ENCODE measurements at regions not wholly inside any gene's neighbourhood (a gene's known extent, or its start where the extent isn't known, plus 50 kb on each side); places are given as distances from the start of the nearest gene placed in this dataset.

DNA sequence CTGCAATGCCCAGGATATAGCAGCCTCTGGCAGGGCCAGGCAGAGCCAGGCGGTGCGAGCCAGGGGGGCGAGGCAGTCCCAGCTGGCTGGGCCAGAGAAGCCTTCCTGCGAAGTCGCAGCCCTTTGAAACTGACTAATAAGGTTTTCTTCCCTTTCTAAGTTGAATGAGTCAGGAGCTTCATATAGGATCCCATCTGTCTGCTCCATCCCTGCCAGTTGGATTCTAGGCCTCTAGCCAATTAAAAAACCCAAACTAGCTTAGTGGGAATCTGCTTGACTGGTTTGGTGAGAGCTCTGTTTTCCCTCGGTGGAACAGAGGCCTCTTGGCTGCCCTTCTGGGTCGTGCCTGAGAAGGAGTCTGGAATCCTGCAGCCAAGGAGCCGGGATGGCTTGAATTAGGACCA lies 70.1 kb upstream of the RAPGEF1 start:
- intact Hi-C loops (cut with micrococcal nuclease), result no loop called here

DNA sequence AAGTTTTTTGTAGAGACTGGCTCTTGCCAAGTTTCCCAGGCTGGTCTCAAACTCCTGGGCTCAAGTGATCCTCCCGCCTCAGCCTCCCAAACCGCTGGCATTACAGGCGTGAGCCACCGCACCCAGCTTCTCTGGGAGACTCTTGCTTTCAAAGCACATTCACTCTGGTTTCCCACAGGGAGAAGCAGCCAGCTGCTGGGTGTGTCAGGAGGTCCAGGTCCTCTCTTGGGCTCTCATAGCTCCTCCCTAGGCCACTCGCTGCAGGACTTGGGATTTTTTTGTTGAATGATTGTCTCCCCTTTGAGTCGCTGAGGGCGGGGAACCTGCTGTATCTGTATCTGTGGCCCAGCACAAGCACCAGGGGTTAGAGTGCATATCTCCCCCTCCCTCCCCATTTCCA lies 68.4 kb upstream of the RAPGEF1 start:
- intact Hi-C loops (cut with micrococcal nuclease), result no loop called here

DNA sequence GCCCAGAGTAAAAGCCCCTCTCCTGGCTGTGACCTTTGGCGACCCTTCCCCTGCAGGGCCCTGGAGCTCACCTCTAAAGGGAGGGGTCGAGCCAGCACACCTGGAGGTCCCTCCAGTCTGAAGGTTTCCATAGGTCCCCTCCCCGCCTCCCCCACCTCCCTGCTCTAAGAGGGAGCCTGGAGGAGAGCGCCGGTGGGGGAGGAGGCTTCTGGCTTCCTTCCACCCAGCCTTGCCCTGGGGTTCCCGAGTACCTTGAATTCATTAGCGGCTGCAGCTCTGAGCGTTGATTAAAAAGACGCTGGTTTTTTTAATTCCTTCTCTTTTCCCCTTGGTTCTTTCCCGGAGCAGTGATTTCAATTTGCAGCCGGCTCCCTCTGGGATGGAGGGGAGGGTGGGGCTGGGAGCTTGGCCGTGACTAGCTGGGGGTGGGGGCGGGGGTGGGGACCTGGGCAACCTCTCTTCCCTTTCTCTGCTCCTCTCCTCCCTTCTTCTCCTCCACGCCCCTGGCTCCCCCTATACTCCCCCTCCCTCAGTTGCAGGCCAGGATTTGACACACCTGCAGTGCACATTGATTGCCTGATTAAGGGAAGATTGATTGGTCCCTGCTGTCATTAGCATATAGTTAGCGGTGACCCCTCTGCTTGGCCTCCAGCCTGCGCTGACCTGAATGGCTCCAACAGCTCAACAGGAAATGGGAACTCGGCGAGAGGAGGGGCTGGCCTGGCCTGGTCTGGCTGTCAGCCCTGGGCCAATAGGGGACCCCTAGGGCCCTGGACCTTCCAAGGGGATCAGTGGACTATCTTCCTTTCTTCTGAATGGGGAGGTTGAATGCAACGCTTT lies 67.5 kb upstream of the RAPGEF1 start:
- intact Hi-C loops (cut with micrococcal nuclease), result no loop called here

DNA sequence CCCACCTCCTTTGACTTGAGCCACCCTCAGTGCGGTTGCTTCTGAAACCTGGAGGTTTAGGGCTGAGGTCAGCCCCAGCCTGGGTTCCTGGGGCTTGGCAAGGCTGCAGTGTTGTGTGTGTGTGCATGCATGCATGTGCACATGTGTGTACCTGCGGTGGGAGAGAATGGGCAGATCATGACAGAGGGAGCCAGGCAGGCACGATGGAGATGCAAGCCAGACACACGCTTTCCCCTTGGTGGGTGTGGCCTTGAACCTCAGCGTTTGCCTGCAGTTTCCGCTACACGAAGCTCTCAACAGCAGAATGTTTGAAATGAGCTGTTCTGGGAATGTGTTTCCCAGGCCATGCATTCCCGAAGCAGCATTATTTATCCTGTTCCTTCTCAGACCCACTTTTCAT lies 65.9 kb upstream of the RAPGEF1 start:
- intact Hi-C loops (cut with micrococcal nuclease), result no loop called here

DNA sequence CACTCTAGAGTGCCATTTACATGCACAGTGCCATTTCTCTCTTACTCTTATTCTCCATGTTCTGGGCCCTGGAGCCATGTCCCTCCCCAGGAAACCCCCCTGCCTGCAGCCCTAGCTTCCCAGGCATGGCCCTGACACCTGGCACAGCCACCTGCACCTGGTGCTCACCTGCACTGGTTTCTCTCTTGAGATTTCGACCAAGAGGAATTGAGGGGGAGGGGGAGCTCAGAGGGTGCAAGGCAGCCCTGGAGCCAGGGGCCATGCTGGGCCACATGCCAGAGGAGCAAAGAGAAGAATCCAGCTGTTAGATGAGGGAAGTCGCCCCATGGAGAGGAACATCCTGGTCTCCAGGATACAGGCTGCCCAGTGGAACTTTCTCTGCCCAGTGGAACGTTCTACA lies 65.0 kb upstream of the RAPGEF1 start:
- intact Hi-C loops (cut with micrococcal nuclease), result no loop called here

DNA sequence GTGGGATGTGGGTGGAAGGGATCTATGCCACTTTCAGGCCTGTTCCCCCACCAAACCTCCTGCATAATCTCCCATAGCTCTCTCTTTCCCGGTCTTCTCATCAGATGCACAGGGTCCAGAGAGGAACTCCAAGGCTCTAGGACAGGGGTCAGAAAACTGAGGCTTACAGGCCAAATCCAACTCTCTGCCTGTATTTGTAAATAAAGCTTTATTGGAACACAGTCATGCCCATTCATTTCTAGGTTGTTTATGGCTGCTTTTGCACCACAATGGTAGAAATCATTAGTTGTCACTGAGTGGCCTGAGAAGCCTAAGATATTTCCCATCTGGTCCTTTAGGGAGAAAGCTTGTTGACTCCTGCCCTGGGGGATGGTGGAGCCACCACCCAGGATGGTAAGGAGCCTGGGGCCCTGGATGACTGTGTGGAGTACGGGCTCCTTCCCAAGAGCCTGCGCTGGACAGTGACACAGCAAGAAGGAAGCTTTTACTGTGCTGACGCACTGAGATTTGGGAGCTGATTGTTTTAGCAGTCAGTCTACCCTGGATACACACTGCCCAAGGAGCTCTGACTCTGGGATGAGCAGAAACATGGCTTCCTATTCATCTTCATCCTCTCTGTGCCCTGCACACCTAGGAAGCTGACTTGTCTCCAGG lies 64.0 kb upstream of the RAPGEF1 start:
- intact Hi-C loops (cut with micrococcal nuclease), result no loop called here

DNA sequence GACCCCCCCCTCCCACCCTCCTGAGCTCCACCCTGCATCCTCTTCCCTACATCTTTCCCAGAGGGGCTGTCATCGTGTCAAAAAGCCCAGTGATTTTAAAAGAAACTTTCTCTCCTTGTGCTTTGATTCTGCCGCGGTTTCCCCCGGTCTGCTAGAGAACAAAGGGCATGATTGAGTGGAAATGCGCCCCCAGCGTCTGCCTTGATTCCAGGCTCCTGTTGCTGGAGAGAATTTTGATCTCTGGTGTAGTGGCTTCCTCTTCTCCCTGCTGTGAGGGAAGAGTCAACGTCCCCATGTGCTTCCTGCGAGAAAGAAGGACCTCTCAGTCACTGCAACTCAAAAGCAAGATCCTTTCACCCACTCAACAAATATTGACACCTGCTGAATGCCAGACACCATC lies 61.9 kb upstream of the RAPGEF1 start:
- intact Hi-C loops (cut with micrococcal nuclease), result no loop called here

DNA sequence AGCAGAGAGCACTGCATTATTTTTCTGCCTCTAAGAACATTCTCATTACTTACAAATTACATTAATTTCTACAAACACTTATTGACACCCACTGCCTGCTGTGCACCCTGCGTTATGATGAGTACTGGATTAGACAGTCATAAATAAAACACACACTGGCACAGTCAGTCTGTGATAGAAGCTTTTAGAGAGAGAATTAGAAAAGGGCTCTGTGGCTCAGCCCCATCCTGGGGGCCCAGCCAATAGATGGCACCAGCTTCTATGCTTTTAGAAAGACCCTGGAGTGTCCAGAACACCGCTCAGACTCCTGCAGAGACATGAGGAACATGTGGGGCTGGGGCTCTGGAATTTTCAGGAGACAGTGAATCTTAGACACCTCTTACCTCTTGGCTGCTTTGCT lies 61.0 kb upstream of the RAPGEF1 start:
- intact Hi-C loops (cut with micrococcal nuclease), result no loop called here

DNA sequence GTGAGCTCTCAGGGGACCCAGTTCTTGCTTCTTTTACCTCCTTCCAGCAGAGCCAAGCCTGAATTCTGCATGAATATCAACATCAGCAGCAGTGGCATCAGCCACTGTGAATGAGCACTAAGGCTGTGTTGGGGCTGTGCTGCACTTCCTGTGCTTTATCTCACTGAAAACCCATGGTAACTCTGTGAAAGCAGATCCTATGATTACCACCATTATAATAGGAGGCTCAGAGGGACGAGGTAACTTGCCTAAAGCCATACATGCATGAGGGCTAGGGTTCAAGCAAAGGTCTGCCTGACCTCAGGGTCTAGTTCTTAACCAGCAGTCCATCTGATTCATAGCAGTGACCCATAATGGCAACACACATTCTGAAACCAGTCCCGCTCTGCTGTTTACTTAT lies 60.5 kb upstream of the RAPGEF1 start:
- intact Hi-C loops (cut with micrococcal nuclease), result no loop called here

DNA sequence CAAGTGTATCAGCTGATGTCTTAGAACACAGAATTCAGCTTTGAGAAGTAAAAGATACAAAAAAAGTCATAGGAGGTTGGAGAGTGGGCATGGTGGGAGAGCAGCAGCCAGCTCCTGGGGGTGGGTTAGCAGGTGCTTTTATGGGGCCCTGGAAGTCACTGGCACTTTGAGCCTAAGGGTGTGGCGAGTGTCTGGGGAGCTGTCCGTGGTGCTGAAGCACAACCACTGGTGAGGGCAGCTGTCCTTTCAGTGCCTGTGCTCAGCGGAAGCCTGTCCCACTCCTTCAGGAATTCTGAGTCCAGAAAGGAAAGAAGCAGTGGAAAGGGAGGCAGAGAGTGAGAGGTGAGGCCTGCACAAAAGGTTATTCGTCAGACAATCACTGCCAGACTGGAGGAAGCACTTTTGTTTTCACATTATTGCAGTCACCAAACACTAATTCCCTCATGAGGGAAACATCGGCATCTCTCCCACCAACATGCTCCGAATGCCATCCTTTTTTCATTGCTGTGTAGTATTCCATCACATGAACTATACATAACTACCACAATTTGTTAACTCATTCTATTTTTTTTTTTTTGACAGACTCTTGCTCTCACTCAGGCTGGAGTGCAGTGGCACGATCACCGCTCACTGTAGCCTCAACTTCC lies 59.4 kb upstream of the RAPGEF1 start:
- intact Hi-C loops (cut with micrococcal nuclease), result loop anchor here (1.0 kb wide), 1 partner anchor 25 kb away; no protein-coding TSS in a partner anchor

DNA sequence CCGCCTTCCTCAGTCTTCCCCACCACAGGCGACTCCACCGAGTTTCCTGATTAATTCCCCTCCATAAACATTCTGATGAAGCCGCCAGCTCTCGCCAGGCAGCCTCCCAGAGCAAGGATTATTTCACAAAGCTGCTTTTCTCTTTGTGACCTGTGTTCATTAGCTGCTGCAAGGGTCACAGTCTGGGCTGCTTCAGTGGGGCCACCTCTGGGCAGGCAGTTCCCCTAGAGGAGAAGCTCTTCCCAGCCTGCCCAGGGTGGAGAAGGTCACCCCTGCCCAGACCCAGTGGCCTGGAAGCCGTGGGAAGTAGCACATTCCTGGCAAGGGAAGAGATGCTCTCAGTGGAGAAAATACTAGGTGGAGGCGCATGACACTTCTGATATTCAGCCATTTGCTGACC lies 58.4 kb upstream of the RAPGEF1 start:
- intact Hi-C loops (cut with micrococcal nuclease), result no loop called here

DNA sequence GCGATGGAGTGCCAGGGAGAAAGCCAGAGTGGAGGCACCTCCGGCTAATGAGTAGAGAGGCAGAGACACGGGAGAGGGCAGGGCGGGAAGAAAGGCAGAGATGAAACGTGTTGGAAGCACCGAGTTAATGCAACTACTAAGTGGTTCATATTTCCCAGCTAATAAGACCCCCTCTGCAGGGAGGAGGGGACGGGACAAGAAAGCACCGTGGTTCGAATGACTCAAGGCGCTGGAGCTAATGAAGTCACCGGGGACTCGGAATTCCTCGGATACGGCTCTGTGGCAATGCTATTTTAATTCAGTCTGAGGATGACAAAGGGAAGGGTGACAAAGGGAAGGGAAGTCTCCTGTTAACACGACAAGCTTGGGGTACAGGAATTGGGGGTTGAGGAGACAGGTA lies 54.5 kb upstream of the RAPGEF1 start:
- intact Hi-C loops (cut with micrococcal nuclease), result no loop called here

DNA sequence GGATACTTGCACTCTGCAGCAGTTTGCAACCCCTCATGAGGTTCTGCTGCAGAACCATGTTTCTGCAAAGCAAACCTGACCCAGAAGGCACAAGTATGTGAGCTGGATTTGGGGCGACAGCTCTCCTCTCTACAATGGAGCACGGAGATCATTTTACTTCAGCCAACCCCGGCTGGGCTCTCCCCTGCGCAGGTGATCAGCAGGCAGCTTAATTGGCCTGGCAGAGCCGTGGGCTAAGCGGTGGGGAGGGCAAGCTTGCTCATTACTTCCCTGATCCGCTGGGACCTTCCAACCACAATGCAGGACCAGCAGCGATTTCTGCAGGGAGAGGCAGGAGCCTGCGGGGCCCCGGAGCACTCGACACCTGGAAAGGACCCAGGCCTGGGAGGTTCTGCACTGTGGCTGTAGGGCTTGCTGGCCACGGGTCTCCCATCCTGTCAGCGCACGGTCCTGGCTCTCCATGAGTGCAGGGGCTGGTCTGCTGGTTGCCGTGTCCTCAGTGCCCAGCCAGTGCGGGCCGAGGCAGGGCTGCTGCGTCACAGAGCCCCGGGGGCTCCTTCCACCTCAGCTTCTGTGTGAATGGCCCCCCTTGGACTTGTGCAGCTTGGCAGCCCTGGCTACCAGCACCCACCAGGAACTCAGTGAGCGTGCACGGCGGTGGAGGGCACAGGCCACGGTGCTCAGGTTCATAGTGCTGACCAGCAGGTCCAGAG lies 51.8 kb upstream of the RAPGEF1 start:
- intact Hi-C loops (cut with micrococcal nuclease), result no loop called here
